SH-SY5Y (cell line): ENCODE measurements at regions not wholly inside any gene's neighbourhood (a gene's known extent, or its start where the extent isn't known, plus 50 kb on each side); places are given as distances from the start of the nearest gene placed in this dataset.

Source experiments
- GATA2 ChIP-seq: IDR thresholded peaks from 2 replicates; pipeline ENCODE4 v1.6.1; 2011; ENCODE audit warnings: mild to moderate bottlenecking, low read depth, low read length
- GATA3 ChIP-seq: IDR thresholded peaks from 2 replicates; pipeline ENCODE4 v1.6.1; 2011; ENCODE audit warnings: low read depth, mild to moderate bottlenecking, low read length, moderate library complexity

- TF ChIP-seq GATA2, result no peak
- no peak for TF ChIP-seq GATA3
Measured at GRCh38 chr10:117861329-117861728, 185.4 kb downstream of the RAB11FIP2 start.
